ENCODE measurements at regions not wholly inside any gene's neighbourhood (a gene's known extent, or its start where the extent isn't known, plus 50 kb on each side); places are given as distances from the start of the nearest gene placed in this dataset.

DNA sequence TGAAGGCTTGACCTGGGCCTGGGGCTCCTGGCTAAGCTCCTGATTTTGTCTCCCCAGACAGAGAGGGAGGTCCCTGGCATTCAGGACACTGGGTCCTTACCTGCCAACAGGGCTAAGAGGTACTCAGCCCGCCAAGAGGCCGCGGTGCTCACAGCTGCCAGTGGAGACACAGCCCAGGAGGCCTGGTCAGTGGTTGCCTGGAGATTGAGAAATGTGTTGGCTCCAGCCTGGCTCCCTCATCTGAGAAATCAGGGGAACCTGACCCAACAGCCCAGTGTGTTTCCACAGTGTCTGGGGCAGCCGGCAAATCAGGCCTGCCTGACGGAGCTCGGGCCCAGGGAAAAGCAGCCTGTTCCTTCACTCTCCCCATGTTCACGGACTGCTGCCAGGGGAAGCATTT is 79.4 kb upstream of the NAV2 start:
- WGBS, 2 donors, result 72 to 85% methylated on average over 7 of the region's 7 CpGs
- H3K27ac ChIP-seq (ENCODE audit: low read depth in 1 of 2, low read length in 1 of 2), result peak overlapping the region in 1 of 2 donors; percentile 32
- peaks cover 0 to 7% (median 0%) of the 10 kb centered on the region in 5 donors for H3K4me1 ChIP-seq (ENCODE audit: control insufficient read depth in 5 of 5, insufficient read depth in 5 of 5, low read length in 5 of 5)
- no peak overlapping the region for H3K4me3 ChIP-seq
- no peak overlapping the region for H3K9ac ChIP-seq (ENCODE audit: insufficient read depth in 1 of 2, low read length in 2 of 2)
- no peaks in the 10 kb centered on the region for H3K9me3 ChIP-seq (ENCODE audit: control insufficient read depth in 4 of 4, insufficient read depth in 3 of 4, low read length in 3 of 4)
- peak; percentile 59 for ATAC-seq (ENCODE audit: insufficient read depth, low FRiP score)
- no peak for TF ChIP-seq CTCF (IDR thresholded peaks at IDR 0.05; ENCODE audit: control extremely low read depth, extremely low read depth)
- H3K27me3 ChIP-seq (ENCODE audit: control insufficient read depth in 3 of 3, insufficient read depth in 3 of 3, low read length in 2 of 3), result no peaks in the 10 kb centered on the region
- H3K36me3 ChIP-seq (ENCODE audit: control insufficient read depth in 4 of 4, insufficient read depth in 4 of 4, low read length in 4 of 4), result no peaks in the 10 kb centered on the region
- DNase-seq, result peak in 2 of 3 donors; percentile 40 to 45

DNA sequence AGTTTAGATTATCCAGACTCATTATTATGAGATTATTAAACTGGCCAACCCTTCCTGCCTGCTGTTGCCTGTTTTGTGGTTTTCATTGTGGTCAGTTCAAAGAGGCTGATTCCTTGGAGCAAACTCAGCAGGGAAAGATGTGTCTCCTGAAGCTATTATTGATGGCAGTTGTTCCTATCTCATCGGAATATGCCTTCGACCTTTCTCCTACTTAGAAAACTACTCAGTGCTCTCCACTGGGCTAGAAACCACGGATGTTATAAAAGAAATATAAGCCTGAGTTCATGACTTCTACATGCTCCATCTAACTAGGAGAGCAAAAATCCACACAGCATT is 80.2 kb upstream of the NAV2 start:
- WGBS, 2 donors, result 33 to 38% methylated on average over 3 of the region's 3 CpGs
- Histone ChIP-seq H3K4me3 (no peak overlapping the region), H3K36me3 (ENCODE audit: control insufficient read depth in 4 of 4, insufficient read depth in 4 of 4, low read length in 4 of 4) (no peaks in the 10 kb centered on the region), H3K9ac (ENCODE audit: insufficient read depth in 1 of 2, low read length in 2 of 2) (no peak overlapping the region), H3K27me3 (ENCODE audit: control insufficient read depth in 3 of 3, insufficient read depth in 3 of 3, low read length in 2 of 3) (no peaks in the 10 kb centered on the region), H3K4me1 (ENCODE audit: control insufficient read depth in 5 of 5, insufficient read depth in 5 of 5, low read length in 5 of 5) (peaks cover 0 to 9% (median 3%) of the 10 kb centered on the region in 5 donors), H3K9me3 (ENCODE audit: control insufficient read depth in 4 of 4, insufficient read depth in 3 of 4, low read length in 3 of 4) (no peaks in the 10 kb centered on the region), H3K27ac (ENCODE audit: low read depth in 1 of 2, low read length in 1 of 2) (no peak overlapping the region)
- ATAC-seq (ENCODE audit: insufficient read depth, low FRiP score) (no peak), DNase-seq (no peak)
- TF ChIP-seq CTCF (IDR thresholded peaks at IDR 0.05; ENCODE audit: control extremely low read depth, extremely low read depth), result no peak

DNA sequence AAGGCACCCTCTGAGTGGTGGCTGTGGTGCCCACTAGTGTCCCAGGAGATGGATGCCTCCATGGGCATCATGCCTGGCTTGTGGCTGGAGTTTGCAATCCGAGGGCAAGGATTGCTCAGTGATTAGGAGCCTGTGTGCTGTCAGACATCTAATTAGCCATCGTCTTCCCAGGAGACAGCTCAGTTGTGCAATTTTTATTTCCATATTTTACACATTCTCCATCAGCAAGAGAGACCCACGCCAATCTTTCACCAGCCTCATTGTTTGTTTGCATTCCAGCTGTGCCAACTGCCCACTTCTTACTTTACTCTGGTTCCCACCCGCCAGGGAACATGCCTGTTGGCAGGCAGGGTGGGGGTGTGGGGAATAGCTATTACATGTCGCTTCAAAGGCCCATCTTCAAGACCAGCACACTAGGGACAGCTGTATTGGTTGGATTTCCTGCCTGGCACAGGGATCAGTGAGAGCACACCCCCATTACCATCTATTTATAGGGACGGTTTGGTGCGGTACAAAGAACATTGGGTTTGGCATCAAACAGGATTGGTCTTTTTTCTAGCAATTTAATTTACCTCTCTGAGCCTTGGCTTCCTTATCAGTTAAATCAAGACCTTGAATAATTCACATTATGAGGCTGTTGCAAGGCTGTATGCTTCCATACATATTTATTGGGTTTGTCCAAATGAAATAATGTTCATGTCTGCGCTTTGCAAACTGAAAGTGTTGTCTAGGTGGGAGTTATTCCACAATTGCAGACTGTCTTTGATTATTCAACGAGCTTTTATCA is 80.7 kb upstream of the NAV2 start:
- Histone ChIP-seq H3K9me3 (ENCODE audit: control insufficient read depth in 4 of 4, insufficient read depth in 3 of 4, low read length in 3 of 4) (no peaks in the 10 kb centered on the region), H3K27me3 (ENCODE audit: control insufficient read depth in 3 of 3, insufficient read depth in 3 of 3, low read length in 2 of 3) (no peaks in the 10 kb centered on the region), H3K4me3 (no peak overlapping the region), H3K9ac (ENCODE audit: insufficient read depth in 1 of 2, low read length in 2 of 2) (no peak overlapping the region), H3K4me1 (ENCODE audit: control insufficient read depth in 5 of 5, insufficient read depth in 5 of 5, low read length in 5 of 5) (peaks cover 0 to 9% (median 3%) of the 10 kb centered on the region in 5 donors), H3K27ac (ENCODE audit: low read depth in 1 of 2, low read length in 1 of 2) (no peak overlapping the region), H3K36me3 (ENCODE audit: control insufficient read depth in 4 of 4, insufficient read depth in 4 of 4, low read length in 4 of 4) (no peaks in the 10 kb centered on the region)
- DNase-seq (no peak), ATAC-seq (ENCODE audit: insufficient read depth, low FRiP score) (no peak)
- 72 to 83% methylated on average over 9 of the region's 9 CpGs for WGBS, 2 donors
- no peak for TF ChIP-seq CTCF (IDR thresholded peaks at IDR 0.05; ENCODE audit: control extremely low read depth, extremely low read depth)

Measured in lung (tissue), 11 donors.